Stimulated activated CD8-positive, alpha-beta memory T cell treated with anti-CD3 and anti-CD28 coated beads, Interleukin-15, amount 100 ng/mL, for 1 hour (primary cell): ENCODE measurements at regions not wholly inside any gene's neighbourhood (a gene's known extent, or its start where the extent isn't known, plus 50 kb on each side); places are given as distances from the start of the nearest gene placed in this dataset.

Experiments used
- DNase-seq: peaks from one replicate; pipeline ENCODE4 v3.0.0-alpha.2; 2020; ENCODE audit warnings: low read depth

DNA sequence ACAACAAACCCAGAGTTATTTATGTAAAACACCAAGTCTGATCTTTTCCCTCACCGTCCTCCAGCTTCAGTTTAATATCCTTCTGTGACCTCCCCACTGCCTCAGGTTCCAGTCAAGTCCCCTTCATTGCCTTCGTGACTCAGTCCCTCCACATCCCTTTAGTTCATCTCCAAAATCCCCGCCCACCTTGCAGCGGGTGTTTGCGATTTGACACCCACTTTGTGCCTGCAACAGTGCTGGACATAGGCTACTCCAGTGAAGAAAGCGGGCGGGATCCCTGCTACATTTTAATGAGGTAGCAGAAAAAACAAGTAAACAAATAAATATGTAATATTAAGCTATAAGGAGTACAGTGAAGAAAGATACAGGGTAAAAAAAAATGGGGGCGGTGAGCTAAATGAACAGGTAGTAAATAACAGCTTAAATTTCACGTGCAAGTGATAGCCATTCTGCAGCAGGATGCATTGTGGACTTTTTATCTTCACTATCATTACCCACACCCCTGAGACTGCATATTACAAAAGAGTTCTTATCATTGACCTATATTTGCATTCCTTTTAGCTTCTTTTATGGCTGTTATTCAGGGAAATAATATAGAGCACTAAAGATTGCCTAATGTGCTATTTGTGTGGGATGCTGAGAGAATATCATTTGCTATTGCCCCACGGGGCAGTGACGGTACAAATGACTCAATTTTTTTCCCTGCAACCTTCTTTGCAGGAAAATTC, 222.8 kb upstream of the NUDT4 start:
- no peak for DNase-seq

DNA sequence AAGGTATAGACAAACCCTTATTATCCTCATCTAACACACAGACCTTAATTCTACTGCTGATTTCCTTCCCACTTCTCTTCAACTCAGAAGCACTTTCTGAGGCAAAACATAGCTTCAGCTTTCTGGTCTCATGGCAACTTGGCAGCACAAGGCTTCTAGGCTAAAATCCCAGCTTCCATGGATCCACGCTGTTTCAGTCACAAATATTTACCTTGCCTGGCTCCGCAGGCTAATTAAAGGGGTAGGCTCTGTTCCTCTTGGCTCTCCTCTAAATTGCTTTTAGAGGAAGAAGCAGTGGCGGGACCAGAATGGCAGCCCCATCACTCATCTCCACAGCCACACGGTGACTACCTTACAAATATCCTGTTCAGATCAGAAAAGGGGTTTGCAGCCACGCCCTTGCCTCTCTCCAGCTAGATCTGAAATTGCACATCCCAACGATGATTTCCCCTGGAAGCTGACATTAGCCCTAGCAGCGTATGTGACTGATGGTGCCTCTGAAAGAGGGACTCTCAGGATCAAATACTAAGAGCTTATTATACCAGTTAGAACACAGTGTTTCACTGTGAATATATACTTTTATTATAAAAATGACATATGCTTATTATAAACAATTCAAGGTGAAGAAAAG, 221.5 kb upstream of the NUDT4 start:
- no peak for DNase-seq

DNA sequence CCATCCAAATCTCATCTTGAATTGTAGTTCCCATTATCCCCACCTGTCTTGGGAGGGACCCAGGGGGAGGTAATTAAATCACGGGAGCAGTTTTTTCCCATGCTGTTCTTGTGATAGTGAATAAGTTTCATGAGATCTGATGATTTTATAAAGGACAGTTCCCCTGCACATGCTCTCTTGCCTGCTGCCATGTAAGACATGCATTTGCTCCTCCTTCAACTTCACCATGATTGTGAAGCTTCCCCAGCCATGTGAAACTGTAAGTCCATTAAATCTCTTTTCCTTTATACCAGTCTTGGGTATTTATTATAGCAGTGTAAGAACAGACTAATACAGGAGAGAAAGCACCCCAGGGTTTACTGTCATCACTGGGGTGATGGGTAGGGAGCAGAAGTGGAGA, 220.4 kb upstream of the NUDT4 start:
- no peak for DNase-seq

DNA sequence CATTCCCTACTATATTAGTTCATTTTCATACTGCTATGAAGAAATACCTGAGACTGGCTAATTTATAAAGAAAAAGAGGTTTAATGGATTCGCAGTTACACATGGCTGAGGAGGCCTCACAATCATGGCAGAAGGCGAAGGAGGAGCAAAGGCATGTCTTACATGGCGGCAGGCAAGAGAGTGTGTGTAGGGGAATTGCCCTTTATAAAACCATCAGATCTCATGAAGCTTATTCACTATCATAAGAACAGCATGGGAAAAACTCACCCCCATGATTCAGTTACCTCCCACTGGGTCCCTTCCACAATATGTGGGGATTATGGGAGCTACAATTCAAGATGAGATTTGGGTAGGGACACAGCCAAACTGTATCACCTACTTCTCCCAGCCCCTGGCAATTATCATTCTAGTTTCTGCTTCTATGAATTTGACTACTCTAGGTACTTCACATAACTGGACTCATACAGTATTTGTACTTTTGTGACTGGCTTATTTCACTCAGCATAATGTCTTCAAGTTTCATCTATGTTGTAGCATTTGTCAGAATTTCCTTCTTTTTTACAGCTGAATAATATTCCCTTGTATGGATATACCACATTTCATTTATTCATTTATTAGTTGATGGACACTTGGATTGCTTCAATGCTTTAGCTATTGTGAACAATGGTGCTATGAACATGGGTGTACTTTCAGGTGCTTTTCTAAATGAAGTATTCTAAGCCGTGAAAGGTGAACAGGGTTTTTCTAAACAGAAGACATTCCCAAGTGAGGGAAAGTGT, 219.5 kb upstream of the NUDT4 start:
- DNase-seq = no peak

DNA sequence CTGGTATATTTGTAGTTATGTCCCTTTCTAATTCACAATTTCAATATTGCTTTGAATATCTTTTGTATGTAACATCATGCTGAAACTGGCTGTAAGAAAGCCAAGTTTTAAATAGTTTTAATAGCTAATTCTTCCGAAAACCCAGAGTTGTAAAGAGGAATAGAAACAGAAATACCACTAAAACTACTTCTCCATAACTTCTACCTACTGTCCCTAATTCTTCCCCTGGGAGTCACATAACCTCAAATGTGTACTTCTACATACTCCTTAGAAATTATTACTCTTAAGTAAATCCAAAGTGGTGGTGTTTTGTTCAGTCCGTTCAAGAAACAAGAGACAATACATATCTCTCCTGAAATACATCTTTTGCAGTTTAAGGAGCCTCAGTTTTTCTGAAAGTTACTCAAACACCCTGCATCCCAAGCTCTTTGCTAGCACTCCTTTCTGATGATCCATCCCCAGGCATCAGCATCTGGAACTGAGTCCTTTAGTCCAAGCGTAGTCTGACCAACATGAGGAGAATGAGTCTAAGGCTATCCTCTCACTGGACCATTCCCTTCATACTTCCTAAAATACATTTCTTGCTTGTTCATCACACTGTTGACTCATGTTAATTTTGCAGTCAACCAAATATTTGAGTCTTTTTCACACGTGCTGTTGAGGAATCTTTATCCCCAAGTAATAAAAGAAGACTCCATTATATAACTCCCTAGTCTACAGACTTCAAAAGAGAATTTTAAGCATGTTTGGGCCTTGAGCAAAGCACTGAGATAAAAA, 214.3 kb upstream of the NUDT4 start:
- no peak for DNase-seq

DNA sequence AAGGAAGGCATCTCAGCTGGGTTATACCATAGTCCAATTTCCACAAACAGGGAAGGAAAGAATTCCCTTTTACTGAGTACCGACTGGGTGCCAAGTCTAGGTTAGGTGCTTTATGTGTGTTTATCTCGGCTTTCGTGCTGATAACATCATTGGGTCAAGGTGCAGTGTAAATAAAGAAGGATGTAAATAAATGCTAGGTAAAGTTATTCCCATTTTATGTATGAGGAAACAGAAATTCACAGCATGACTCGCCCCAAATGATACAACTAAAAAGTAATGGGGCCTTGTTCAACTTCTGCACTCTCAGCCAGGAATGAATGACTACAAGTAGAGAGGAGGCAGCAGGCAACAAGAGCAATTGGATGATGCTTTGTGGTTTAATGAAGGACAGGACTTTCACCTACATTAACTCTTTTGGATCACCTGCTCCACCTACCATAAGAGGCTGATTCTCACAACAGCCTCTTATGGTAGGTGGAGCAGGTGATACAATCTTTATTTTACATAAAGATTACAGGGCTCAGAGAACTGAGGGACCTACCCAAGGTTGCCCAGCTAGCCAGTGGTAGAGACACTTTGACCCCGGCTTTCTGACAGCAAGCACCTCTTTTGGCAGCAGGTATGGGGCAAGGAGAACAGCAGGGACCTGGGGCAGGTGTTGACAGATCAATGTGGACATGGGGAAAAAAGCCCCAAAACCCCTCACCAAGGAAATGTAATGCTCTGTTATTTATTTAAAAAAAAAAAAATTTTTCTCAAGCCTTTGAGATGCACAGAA, 213.4 kb upstream of the NUDT4 start:
- no peak for DNase-seq

DNA sequence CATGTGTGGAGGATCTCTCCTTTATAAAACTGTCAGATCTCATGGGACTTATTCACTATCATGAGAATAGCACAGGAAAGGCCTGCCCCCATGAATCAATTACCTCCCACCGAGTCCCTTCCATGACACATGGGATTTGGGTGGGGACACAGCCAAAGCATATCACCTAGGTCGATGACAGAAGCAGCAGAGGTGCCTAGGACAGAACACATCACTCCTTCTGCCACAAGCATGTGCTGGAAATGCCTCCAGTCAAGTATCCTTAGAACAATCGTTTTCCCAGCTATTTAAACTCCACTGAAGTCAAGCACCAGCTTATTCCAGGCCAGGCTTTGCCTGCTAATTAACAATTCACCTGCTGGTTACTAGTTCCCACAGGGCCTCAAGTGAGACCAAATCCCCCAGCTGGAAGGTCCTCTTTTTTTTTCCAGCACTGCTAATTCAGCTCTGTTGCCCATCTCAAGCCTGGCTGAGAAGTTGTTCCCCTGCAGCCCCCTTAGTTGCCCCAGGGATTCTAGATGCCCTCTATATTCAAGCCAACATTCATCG, 212.3 kb upstream of the NUDT4 start:
- no peak for DNase-seq

DNA sequence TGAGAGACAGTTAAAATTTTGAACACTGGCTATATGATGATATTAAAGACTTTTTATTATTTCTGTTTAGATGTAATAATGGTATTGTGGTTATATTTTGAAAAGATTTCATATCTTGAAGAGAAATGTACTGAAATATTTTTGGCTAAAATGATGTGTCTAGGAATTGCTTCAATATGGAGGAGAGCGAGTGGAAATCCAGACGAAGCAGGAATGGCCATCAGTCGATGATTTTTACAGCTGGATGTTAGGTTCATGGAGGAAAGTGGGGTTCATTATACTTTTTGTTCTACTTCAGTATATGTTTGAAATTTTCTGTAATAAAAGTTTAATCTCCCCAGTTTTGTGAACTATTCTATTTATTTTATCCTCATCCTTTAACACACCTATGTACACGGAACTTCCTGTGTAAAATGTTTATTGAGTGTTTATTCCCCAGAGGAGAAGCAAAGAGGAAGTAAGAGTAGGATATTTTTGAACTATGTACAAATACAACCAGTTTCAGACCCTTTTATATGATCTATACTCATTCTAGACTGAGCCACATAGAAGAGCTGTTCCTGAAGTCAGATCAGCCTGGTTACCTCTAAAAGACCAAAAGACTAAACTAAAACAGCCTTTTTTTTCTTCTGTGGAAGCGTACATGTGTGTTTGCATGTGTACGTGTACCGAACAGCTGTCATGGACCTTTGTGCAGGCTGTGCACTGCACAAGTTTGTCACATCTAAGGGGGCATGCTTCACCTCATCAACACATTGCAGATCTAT, 211.0 kb upstream of the NUDT4 start:
- no peak for DNase-seq

DNA sequence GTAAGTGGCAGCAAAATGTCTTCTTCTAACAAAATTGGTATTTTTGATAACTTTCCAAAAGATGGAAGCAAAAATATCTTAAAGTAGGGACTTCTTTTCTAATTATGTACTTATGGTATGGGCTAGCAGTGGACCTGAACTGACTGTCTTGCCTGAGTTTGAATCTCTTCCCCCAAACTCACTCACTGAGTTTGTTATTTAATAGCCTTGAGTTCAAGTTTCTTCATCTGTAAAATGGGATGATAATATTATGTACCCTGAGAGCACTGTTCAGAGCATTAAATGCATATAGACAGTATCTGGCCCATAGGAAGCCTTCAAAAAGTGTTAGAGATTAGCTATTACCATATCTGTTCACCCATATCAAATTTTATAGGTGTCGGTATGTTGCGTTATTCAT, 210.4 kb upstream of the NUDT4 start:
- no peak for DNase-seq

DNA sequence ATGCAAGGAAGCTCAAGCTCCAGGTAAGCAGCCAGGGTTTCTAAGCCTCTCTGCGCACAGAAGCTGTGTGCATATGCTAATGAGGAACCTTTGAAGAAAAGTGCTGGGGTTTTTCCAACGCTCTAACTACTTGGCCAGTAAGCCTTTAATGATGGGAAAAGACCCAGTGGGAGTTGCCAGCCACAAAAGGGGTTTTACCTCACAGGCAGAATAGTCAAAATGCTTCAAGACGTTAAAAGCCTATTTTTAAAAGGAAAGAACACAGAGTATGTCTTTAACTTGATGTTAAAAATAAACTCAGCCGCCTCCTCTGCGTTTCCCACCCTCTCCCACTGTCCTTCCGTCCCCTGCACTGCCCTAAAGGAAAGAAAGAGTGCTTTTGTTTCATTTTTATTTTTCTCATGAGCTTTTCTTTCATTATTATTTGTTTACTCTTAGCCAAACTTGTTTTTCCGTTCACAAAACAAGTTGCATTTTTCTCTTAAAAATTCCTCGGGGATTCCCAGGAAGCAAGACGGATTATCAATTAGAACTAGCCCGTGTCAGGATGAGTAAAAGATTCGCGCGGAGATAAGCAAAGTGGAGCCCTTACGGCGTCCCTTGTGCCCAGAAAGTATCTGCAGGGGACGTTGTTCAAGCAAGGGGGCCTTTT, 209.8 kb upstream of the NUDT4 start:
- no peak for DNase-seq

DNA sequence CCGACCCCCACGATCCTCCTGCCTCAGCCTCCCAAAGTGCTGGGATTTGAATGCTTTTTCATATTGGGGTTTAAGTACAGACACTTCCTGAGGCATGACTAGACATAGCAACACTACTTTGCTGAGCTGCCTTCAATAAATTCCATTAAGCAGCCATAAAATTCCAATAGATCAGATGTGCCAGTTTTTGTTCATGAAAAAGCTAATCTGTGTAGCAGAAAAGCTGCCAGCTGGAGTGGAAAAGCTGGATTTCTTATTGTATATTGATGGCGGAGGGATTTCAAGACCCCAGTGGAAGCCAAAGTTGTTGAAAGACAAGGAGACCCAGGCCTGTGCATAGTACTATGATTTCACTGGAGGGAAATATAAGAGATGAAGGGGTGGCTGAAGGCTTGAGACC, 209.0 kb upstream of the NUDT4 start:
- DNase-seq = no peak

DNA sequence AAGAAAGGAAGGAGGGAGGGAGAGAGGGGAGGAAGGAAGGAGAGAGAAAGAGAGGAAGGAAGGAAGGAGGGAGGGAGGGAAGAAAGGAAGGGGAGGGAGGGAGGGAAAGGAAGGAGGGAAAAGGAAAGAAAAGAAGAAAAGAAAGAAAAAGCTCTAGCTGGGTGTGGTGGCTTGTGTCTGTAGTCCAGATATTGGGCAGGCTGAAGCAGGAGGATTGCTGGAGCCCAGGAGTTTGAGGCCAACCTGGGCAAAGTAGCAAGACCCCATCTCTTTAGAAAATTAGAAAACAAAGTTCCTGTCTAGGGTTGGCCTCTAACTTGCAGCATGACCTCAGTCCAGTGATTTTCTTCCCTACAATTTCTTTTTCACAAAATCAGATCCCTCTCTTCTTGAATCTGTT, 208.2 kb upstream of the NUDT4 start:
- DNase-seq = no peak

DNA sequence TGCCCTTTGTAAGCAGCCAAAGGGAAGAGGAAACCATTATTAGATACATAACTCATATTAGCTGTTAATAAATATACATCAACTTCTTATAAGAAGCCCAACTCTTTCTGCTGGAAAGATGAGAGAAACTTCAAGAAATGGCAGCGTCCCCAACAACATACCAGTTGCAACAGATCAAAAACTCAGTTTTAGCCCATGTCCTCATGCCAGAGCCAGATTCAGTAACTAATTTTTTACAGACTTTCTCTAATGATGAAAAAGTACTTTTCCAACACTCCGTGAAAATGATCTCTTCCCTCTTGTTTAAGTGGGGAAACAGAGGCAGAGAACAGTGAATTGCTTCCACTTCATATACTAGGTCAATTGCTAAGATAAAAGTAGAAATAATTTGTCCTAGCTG, 206.8 kb upstream of the NUDT4 start:
- no peak for DNase-seq

DNA sequence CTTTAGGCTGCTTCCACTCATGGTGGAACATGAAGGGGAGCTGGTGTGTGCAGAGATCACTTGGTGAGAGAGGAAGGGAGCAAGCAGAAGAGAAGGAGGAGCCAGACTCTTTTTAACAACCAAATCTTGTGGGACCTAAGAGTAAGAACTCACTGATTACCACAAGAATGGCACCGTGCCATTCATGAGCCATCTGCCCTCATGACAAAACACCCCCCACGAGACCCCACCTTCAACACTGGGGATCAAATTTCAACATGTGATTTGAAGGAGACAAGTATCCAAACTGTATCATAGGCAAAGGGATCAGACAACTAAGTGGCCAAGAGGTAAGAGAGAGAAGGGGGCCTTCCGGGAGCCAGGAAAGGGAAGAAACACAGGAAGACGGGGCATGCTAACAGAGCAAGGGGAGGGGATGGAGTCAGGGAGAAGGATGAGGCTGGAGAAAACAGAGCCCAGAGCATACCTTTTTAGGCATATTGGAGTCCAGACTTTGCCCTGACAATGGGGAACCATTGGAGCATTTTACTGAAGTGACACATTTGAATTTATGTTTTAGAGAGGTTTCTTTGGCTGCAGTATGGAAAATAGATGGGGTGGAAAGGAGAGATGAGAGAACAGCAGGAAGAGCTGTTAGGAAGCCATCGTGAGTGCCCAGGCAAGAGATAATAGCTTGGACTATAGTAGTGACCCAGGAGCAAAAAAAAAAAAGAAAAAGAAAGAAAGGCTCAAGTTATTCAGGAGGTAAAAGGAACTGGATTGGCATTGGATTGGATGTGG, 204.4 kb upstream of the NUDT4 start:
- no peak for DNase-seq

DNA sequence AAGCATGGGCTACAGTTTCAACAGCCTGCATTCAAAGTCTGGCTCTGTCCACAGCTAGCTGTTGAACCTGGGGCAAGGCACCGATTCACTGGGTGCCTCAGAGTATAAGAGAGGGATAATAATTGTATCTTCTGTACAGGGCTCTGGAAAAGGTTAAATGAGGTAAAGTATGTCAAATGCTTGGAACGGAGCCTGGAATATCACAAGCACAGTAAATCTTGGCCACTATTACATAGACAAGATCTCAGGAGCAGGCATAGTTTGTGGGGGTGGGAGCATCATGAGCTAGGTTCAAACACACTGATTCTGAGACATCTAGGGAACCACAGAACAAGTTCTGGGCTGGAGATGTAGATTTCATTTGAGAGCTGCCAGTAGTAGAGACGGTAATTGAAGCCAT, 203.7 kb upstream of the NUDT4 start:
- no peak for DNase-seq

DNA sequence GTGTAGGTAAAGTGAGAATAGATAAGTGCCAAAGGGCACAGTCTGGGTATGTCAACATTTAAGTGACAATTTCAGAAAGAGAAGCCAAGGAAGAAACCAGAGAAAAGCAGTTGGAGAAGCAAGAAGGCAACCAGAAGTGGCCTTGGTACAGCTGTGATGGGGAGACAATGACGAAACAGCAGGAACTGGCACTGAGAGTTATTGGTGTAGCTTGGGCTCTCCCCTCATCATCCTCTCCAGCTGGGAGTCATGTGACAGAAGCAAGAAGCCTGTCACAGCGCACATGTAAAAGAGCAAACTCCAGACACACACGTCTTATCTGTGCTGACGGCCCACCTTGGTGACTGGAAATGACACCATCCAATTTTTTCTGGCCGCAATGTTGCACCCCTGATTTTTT, 203.3 kb upstream of the NUDT4 start:
- no peak for DNase-seq

DNA sequence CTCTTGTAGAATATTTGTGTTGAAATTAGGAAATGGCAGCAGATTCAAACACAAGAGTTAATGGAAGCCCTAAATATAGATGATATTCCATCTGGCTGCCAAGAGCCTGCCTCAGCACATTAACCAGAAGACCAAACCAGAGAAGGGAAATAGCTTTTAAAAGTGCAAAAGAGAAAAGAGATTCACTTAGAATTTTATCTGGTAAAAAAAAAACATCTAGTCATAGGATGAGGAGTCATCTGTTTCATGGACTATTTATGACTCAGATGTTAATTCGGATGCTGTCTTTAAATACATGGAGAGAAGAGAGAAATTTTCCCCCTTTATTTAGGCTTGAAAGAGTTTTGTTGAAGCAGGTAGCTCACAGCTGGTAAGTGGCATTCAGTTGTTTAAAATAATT, 201.6 kb upstream of the NUDT4 start:
- DNase-seq = no peak

DNA sequence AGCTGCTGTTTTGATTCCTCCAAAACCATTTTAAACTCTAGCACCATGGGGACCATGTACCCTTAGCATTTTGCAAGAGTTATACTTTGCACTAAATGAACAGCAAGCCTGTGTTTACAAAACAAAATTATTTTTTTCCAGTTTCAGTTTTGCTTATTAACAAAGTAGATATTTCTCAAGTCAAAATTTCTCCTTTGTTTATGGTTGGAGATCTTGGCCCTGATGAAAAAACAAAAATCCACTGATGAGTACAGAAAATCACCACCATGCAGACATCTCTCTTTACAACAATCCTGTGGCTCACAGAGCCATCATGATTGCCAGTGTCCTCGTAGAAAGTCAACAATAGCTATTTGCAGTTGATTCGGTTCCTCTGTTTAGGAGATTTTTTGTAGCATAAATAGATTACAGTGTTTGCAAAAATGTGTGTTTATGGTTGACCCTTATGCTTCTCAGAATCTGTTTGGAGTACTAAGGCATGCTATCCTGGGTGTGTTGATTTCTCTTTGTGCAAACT, 201.1 kb upstream of the NUDT4 start:
- DNase-seq = no peak
